Osteoblast (primary cell): ENCODE measurements at regions not wholly inside any gene's neighbourhood (a gene's known extent, or its start where the extent isn't known, plus 50 kb on each side); places are given as distances from the start of the nearest gene placed in this dataset.

Experiments
- DNase-seq: peaks from one replicate; pipeline ENCODE4 v3.0.0; 2011; ENCODE audit warnings: low spot score, mixed read lengths; ENCODE audit not compliant: insufficient read length; ENCODE audit errors: missing footprints
- H2AFZ ChIP-seq: 2 replicates; pipeline ENCODE4 v1.6.0; 2011; ENCODE audit warnings: mild to moderate bottlenecking, low read length
- H3K27ac ChIP-seq: 2 replicates; pipeline ENCODE4 v1.5.1; 2011; ENCODE audit warnings: mild to moderate bottlenecking, low read depth, low read length, moderate library complexity
- H3K27me3 ChIP-seq: 2 replicates; pipeline ENCODE4 v1.6.0; 2012; ENCODE audit warnings: mild to moderate bottlenecking, control low read depth, inconsistent platforms, low read length, moderate library complexity; ENCODE audit not compliant: insufficient read depth
- H3K36me3 ChIP-seq: 2 replicates; pipeline ENCODE4 v1.5.1; 2011; ENCODE audit warnings: mild to moderate bottlenecking, low read length, control low read depth, moderate library complexity; ENCODE audit not compliant: insufficient read depth
- H3K4me1 ChIP-seq: 2 replicates; pipeline ENCODE4 v1.5.1; 2011; ENCODE audit warnings: mild to moderate bottlenecking, low read length, control low read depth, moderate library complexity; ENCODE audit not compliant: insufficient read depth
- H3K4me2 ChIP-seq: 2 replicates; pipeline ENCODE4 v1.6.0; 2011; ENCODE audit warnings: mild to moderate bottlenecking, low read length; ENCODE audit not compliant: insufficient read depth
- H3K4me3 ChIP-seq: fragments of 200-600 bp; sonication (generic); 3 replicates; pipeline ENCODE4 v1.5.1; 2012; ENCODE audit warnings: mild to moderate bottlenecking, low read length, inconsistent platforms; ENCODE audit not compliant: insufficient read depth
- H3K79me2 ChIP-seq: 2 replicates; pipeline ENCODE4 v1.6.0; 2012; ENCODE audit warnings: mild to moderate bottlenecking, low read length, control low read depth, inconsistent platforms; ENCODE audit not compliant: insufficient read depth
- H3K9me3 ChIP-seq: 2 replicates; pipeline ENCODE4 v1.5.1; 2011; ENCODE audit warnings: low read depth, low read length, control low read depth
- H4K20me1 ChIP-seq: 2 replicates; pipeline ENCODE4 v1.6.0; 2012; ENCODE audit warnings: mild to moderate bottlenecking, low read length, control low read depth; ENCODE audit not compliant: insufficient read depth
- TF ChIP-seq, protein P1 (sequence below): IDR thresholded peaks from 2 replicates; pipeline ENCODE4 v1.5.1; 2011; ENCODE audit warnings: mild to moderate bottlenecking, low read depth, low read length, moderate library complexity; ENCODE audit errors: extremely low read depth

DNA sequence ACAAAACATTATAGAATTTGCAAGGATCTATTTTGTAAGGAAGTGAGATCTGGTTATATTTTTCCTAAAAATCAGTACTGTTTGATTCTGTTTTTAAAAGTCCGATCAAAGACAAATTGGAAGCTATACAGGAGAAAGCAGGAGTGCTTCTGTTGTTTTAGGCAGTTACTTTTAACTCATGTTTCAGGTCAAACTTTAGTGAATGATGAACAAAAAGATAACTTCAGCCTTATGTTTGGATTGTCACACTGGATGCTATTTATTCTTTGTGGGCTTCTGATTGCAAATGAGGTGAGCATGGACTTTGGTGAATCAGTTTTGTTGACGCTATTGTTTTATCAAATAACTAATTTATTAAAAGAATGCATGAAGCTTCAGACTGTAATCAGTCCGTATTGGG, 228.7 kb upstream of the SLC35B3 start:
- Histone ChIP-seq H3K79me2 (no peaks in the 10 kb centered on the region), H3K27me3 (no peaks in the 10 kb centered on the region), H3K4me3 (no peak overlapping the region), H2AFZ (no peak overlapping the region), H3K36me3 (no peaks in the 10 kb centered on the region), H3K27ac (no peak overlapping the region), H3K4me1 (no peaks in the 10 kb centered on the region), H3K9me3 (no peaks in the 10 kb centered on the region), H4K20me1 (no peaks in the 10 kb centered on the region), H3K4me2 (no peak overlapping the region)
- DNase-seq, result no peak
- TF ChIP-seq, protein P1, sequence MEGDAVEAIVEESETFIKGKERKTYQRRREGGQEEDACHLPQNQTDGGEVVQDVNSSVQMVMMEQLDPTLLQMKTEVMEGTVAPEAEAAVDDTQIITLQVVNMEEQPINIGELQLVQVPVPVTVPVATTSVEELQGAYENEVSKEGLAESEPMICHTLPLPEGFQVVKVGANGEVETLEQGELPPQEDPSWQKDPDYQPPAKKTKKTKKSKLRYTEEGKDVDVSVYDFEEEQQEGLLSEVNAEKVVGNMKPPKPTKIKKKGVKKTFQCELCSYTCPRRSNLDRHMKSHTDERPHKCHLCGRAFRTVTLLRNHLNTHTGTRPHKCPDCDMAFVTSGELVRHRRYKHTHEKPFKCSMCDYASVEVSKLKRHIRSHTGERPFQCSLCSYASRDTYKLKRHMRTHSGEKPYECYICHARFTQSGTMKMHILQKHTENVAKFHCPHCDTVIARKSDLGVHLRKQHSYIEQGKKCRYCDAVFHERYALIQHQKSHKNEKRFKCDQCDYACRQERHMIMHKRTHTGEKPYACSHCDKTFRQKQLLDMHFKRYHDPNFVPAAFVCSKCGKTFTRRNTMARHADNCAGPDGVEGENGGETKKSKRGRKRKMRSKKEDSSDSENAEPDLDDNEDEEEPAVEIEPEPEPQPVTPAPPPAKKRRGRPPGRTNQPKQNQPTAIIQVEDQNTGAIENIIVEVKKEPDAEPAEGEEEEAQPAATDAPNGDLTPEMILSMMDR, result no peak

DNA sequence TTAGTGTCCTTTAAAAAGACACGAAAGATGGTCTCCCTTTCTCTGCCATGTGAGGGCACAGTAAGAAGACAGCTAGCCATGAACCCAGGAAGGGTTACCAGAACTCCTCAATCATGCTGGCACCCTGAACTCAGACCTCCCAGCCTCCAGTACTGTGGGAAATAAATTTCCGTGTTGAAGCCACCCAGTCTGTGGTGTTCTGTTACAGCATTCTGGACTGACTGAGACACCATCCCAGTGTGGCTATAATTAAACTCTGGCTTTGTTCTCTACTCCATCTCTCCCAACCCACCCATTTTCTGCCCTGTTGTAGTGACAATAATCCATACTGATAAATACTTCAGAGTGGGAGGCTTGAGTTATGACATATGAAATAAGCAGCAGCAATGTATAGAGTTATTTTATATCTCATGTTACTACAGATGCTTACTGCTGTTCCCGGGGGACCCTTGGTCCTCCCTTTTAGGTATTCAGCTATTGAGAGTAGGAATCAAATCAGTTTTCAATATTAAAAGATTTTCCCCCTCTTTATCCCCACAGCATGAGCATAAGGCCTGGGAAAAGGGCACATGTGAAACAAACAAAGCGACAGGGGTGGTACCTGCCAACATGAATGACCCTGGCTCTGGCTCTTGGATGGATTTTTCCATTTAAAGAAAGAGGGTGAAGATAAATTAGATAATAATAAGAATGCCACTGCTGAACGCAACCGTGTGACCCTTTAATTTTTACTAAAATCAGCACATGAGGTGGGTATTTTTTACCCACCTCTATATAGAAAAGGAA, 224.3 kb upstream of the SLC35B3 start:
- TF ChIP-seq, protein P1, result no peak
- Histone ChIP-seq H3K9me3 (no peaks in the 10 kb centered on the region), H3K4me2 (no peak overlapping the region), H4K20me1 (no peaks in the 10 kb centered on the region), H3K27me3 (no peaks in the 10 kb centered on the region), H2AFZ (no peak overlapping the region), H3K4me1 (no peaks in the 10 kb centered on the region), H3K4me3 (no peak overlapping the region), H3K27ac (no peak overlapping the region), H3K36me3 (no peaks in the 10 kb centered on the region), H3K79me2 (no peaks in the 10 kb centered on the region)
- DNase-seq, result no peak

DNA sequence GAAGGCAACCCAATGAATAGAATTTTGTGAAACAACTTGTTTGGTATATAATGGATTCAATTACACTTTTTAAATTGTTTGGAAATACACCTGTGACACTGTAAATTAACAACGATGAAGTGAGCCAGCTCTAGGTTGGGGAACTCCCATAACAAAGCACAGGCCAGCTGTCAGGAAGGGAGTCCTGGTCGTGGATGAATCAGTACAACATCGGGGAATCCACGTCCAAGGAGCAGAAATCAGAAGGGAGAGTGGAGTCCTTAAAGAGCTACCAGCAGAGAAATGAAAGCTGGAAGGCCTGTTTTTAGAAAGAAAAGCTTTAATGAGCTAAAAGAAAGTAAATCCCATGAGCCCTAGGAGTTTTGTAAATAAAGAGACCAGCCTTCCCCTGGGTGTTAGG, 223.1 kb upstream of the SLC35B3 start:
- Histone ChIP-seq H3K27me3 (no peaks in the 10 kb centered on the region), H3K79me2 (no peaks in the 10 kb centered on the region), H4K20me1 (no peaks in the 10 kb centered on the region), H3K4me2 (no peak overlapping the region), H3K9me3 (no peaks in the 10 kb centered on the region), H3K27ac (no peak overlapping the region), H3K4me1 (no peaks in the 10 kb centered on the region), H2AFZ (no peak overlapping the region), H3K36me3 (no peaks in the 10 kb centered on the region), H3K4me3 (no peak overlapping the region)
- no peak for DNase-seq
- TF ChIP-seq, protein P1, result no peak

DNA sequence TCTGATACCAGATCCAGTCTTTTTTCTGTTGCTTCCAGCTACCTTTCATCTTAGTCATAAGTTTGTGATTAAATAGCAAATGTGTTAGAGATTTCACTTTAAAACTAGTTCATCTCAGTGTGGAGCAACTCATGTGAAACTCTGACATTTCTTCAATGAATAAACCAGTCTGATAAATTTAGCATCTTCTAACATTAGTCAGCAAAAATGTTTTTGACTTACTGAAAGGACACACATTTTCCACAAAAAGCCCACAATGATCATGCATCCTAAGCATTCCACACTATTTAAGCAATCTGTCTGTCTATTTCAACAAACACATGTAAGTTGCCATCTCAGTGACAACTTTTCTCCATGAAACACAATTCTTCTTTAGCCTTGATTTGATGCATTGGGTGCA, 222.2 kb upstream of the SLC35B3 start:
- TF ChIP-seq, protein P1, result no peak
- Histone ChIP-seq H3K27me3 (no peaks in the 10 kb centered on the region), H3K36me3 (no peaks in the 10 kb centered on the region), H2AFZ (no peak overlapping the region), H3K4me2 (no peak overlapping the region), H3K79me2 (no peaks in the 10 kb centered on the region), H4K20me1 (no peaks in the 10 kb centered on the region), H3K4me1 (no peaks in the 10 kb centered on the region), H3K4me3 (no peak overlapping the region), H3K9me3 (no peaks in the 10 kb centered on the region), H3K27ac (no peak overlapping the region)
- DNase-seq, result no peak
